Endothelial cell of umbilical vein (primary cell): ENCODE measurements at regions not wholly inside any gene's neighbourhood (a gene's known extent, or its start where the extent isn't known, plus 50 kb on each side); places are given as distances from the start of the nearest gene placed in this dataset.

Source experiments
- BruUV-seq: library from RNA; stranded (reverse); fragments of 400-500 nt; replicated peaks from 2 replicates; lab custom pipeline; 2021; lab: Mats Ljungman, UMichigan
- CTCF ChIA-PET: fragments of 300-600, 350-600 bp; sonication (Branson Sonifier 250); formaldehyde crosslinking; loops from one replicate; lab custom pipeline; 2021; ENCODE audit warnings: antibody characterized with exemption, inconsistent platforms; lab: Charles Lee
- POLR2A ChIA-PET: fragments of 300-600, 350-600 bp; sonication (Branson Sonifier 250); formaldehyde crosslinking; loops from one replicate; lab custom pipeline; 2021; ENCODE audit warnings: antibody characterized with exemption, inconsistent platforms; lab: Charles Lee
- DNase-seq: peaks from one replicate; pipeline ENCODE4 v3.0.0-alpha.2; 2011; ENCODE audit warnings: low read depth, low spot score
- FAIRE-seq: peaks from 2 replicates; lab custom pipeline; 2011; peaks lifted over from hg19 to GRCh38; lab: Jason Lieb, UNC
- H2AFZ ChIP-seq: 2 replicates; pipeline ENCODE4 v1.6.0; 2012; ENCODE audit warnings: low read depth, low read length, control low read depth, inconsistent platforms
- H3K27ac ChIP-seq: 2 replicates; pipeline ENCODE4 v1.5.1; 2011; ENCODE audit warnings: low read depth, mild to moderate bottlenecking, control low read depth, low read length, moderate library complexity; ENCODE audit not compliant: insufficient read depth
- H3K27me3 ChIP-seq, 2 experiments: 2 replicates each; pipeline versions ENCODE4 v1.6.0 to v1.6.1; 2011; ENCODE audit warnings: low read length in 2 of 2, mixed read lengths in 1 of 2; ENCODE audit not compliant: control insufficient read depth in 2 of 2, insufficient read depth in 2 of 2
- H3K36me3 ChIP-seq, 2 experiments: 2 replicates in 1 of 2; 3 replicates in 1 of 2; pipeline ENCODE4 v1.5.1; 2011; ENCODE audit warnings: low read length in 2 of 2, mild to moderate bottlenecking in 1 of 2, moderate library complexity in 1 of 2; ENCODE audit not compliant: control insufficient read depth in 2 of 2, insufficient read depth in 2 of 2; ENCODE audit errors: extremely low read depth in 1 of 2
- H3K4me1 ChIP-seq: 3 replicates; pipeline ENCODE4 v1.5.1; 2011; ENCODE audit warnings: mild to moderate bottlenecking, low read length; ENCODE audit not compliant: control insufficient read depth, insufficient read depth; ENCODE audit errors: extremely low read depth
- H3K4me2 ChIP-seq: 2 replicates; pipeline ENCODE4 v1.6.1; 2011; ENCODE audit warnings: low read length, control low read depth, mixed read lengths; ENCODE audit not compliant: insufficient read depth
- H3K4me3 ChIP-seq, 3 experiments: fragments of 200-600 bp in 1 of 3; sonication (generic), shearing (Covaris generic) in 1 of 3; replicated peaks in 1 of 3; 2 replicates each; pipeline ENCODE4 v1.5.1; 2011 to 2016; ENCODE audit warnings: control low read depth in 3 of 3, low read length in 3 of 3, mild to moderate bottlenecking in 2 of 3, inconsistent platforms in 1 of 3, low read depth in 1 of 3, moderate library complexity in 1 of 3; ENCODE audit not compliant: insufficient read depth in 1 of 3
- H3K79me2 ChIP-seq: 2 replicates; pipeline ENCODE4 v1.6.0; 2012; ENCODE audit warnings: low read length, inconsistent platforms; ENCODE audit not compliant: control insufficient read depth, insufficient read depth
- H3K9ac ChIP-seq: replicated peaks from 2 replicates; pipeline ENCODE3; 2011; ENCODE audit warnings: low read length, control low read depth; ENCODE audit not compliant: insufficient read depth; ENCODE audit errors: extremely low read depth
- H3K9me1 ChIP-seq: replicated peaks from 3 replicates; pipeline ENCODE4 v1.6.0; 2011; ENCODE audit warnings: mild to moderate bottlenecking, low read length; ENCODE audit not compliant: control insufficient read depth, insufficient read depth; ENCODE audit errors: extremely low read depth
- H3K9me3 ChIP-seq: replicated peaks from 2 replicates; pipeline ENCODE4 v1.5.1; 2012; ENCODE audit warnings: low read length, inconsistent platforms; ENCODE audit not compliant: control insufficient read depth, insufficient read depth
- H4K20me1 ChIP-seq: replicated peaks from 2 replicates; pipeline ENCODE3; 2011; ENCODE audit warnings: mild to moderate bottlenecking, low read length; ENCODE audit not compliant: control insufficient read depth, insufficient read depth; ENCODE audit errors: extremely low read depth
- EZH2 ChIP-seq: IDR thresholded peaks from 2 replicates; pipeline ENCODE4 v1.6.1; 2012; ENCODE audit warnings: borderline replicate concordance, low read depth, mild to moderate bottlenecking, moderate library complexity, low read length, inconsistent platforms; ENCODE audit not compliant: severe bottlenecking
- FOS ChIP-seq: IDR thresholded peaks from 2 replicates; pipeline ENCODE4 v1.6.1; 2011; ENCODE audit warnings: mild to moderate bottlenecking, low read length, moderate library complexity, borderline replicate concordance; ENCODE audit not compliant: insufficient read depth
- GATA2 ChIP-seq: IDR thresholded peaks from 2 replicates; pipeline ENCODE4 v1.7.0; 2011; ENCODE audit warnings: low read depth, mild to moderate bottlenecking, moderate library complexity, mixed read lengths, low read length; ENCODE audit not compliant: insufficient read length, insufficient read depth
- JUN ChIP-seq: IDR thresholded peaks from 2 replicates; pipeline ENCODE4 v1.6.1; 2011; ENCODE audit warnings: borderline replicate concordance, low read depth; ENCODE audit not compliant: insufficient read length, insufficient read depth
- MYC ChIP-seq: IDR thresholded peaks from one replicate; pipeline ENCODE4 v1.6.1; 2011; ENCODE audit warnings: mild to moderate bottlenecking, low read depth, low read length
- POLR2A ChIP-seq: IDR thresholded peaks from 2 replicates; pipeline ENCODE4 v1.6.1; 2012; ENCODE audit warnings: low read depth, mild to moderate bottlenecking, control low read depth, low read length
- POLR2AphosphoS5 ChIP-seq: IDR thresholded peaks from 2 replicates; pipeline ENCODE4 v1.6.1; 2012; ENCODE audit warnings: low read depth, mild to moderate bottlenecking, control low read depth, low read length, moderate library complexity; ENCODE audit not compliant: insufficient read depth
- dilution Hi-C: fragments of 300-500 bp; cut with MboI; formaldehyde crosslinking; loops from one replicate; pipeline ENCODE4 v1.15.0; 2019; ENCODE audit warnings: low sequenced_read_pairs; ENCODE audit not compliant: extremely low pct_ligation_motif_present
- intact Hi-C: fragments of 100-400 bp; cut with micrococcal nuclease; formaldehyde crosslinking; loops from one replicate; pipeline ENCODE4 v1.10.0; 2022
- TF ChIP-seq, protein P1 (sequence below), 2 donors: IDR thresholded peaks; 1 replicate in 1 of 2; 2 replicates in 1 of 2; pipeline ENCODE4 v1.5.1; 2011; ENCODE audit warnings: low read length in 2 of 2, mild to moderate bottlenecking in 2 of 2, moderate library complexity in 2 of 2, control low read depth in 1 of 2, inconsistent platforms in 1 of 2, low read depth in 1 of 2; ENCODE audit not compliant: insufficient read depth in 1 of 2; ENCODE audit errors: extremely low read depth in 1 of 2
- TF ChIP-seq, protein P2 (sequence below): IDR thresholded peaks from 2 replicates; pipeline ENCODE4 v1.6.1; 2011; ENCODE audit not compliant: insufficient read depth, insufficient read length

- FAIRE-seq (peak; percentile 74), DNase-seq (peak; percentile 53)
- BruUV-seq = no TSS peak
- intact Hi-C loops = loop anchor here (1.0 kb wide), 4 partner anchors 224 to 961 kb away; no protein-coding TSS in a partner anchor
- Histone ChIP-seq H3K4me2 (no peak overlapping the region), H3K4me1 (no peaks in the 10 kb centered on the region), H3K27ac (no peak overlapping the region), H4K20me1 (no peaks in the 10 kb centered on the region), H3K27me3 (peaks cover 0 to 3% of the 10 kb centered on the region in 2 experiments), H3K9me3 (no peaks in the 10 kb centered on the region), H2AFZ (no peak overlapping the region), H3K36me3 (no peaks in the 10 kb centered on the region), H3K9ac (no peak overlapping the region), H3K79me2 (no peaks in the 10 kb centered on the region), H3K4me3 (no peak overlapping the region), H3K9me1 (no peaks in the 10 kb centered on the region)
- CTCF ChIA-PET = interaction anchor here (0.6 to 2.4 kb wide), 24 partner anchors 9 to 976 kb away, joined by 3 to 121 read pairs (median 4); no protein-coding TSS in a partner anchor
- dilution Hi-C loops = no loop called here
- POLR2A ChIA-PET = no interaction called here
- TF ChIP-seq POLR2AphosphoS5 = no peak
- no peak for TF ChIP-seq EZH2
- TF ChIP-seq, protein P1, sequence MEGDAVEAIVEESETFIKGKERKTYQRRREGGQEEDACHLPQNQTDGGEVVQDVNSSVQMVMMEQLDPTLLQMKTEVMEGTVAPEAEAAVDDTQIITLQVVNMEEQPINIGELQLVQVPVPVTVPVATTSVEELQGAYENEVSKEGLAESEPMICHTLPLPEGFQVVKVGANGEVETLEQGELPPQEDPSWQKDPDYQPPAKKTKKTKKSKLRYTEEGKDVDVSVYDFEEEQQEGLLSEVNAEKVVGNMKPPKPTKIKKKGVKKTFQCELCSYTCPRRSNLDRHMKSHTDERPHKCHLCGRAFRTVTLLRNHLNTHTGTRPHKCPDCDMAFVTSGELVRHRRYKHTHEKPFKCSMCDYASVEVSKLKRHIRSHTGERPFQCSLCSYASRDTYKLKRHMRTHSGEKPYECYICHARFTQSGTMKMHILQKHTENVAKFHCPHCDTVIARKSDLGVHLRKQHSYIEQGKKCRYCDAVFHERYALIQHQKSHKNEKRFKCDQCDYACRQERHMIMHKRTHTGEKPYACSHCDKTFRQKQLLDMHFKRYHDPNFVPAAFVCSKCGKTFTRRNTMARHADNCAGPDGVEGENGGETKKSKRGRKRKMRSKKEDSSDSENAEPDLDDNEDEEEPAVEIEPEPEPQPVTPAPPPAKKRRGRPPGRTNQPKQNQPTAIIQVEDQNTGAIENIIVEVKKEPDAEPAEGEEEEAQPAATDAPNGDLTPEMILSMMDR (IDR thresholded peaks at IDR 0.05; ENCODE audit: extremely low read depth in 1 of 2, insufficient read depth in 1 of 2, low read depth in 1 of 2, low read length in 2 of 2) = peak; percentile 57 to 63
Measured at GRCh38 chr2:137865954-137866540, 98.2 kb upstream of the HNMT start.

DNA sequence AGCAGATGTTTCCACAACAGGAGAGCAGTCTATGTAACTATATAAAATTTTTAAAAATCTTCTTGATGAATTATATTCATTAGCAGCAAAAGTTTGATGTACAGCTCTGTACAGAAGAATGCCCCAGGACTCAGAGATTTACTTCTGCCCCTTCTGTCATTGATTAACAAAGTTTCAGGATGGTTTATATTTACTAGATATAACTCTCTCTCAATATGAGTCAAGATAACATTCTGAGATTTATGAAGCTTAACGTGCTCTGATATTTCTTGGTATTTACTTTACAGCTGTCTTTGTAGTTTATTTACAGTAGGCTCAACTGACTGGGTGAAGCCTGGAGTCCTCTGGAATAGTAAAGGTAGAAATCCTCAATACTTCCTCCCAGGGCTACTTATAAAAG lies 93.6 kb upstream of the HNMT start:
- ChIA-PET POLR2A (no interaction called here), CTCF (interaction anchor here (0.9 to 1.1 kb wide), 3 partner anchors 18 to 958 kb away, joined by 3 read pairs; no protein-coding TSS in a partner anchor)
- dilution Hi-C loops (no loop called here), intact Hi-C loops (no loop called here)
- Histone ChIP-seq H3K4me3 (no peak overlapping the region), H3K4me2 (no peak overlapping the region), H2AFZ (no peak overlapping the region), H3K4me1 (no peaks in the 10 kb centered on the region), H3K79me2 (no peaks in the 10 kb centered on the region), H3K9me3 (no peaks in the 10 kb centered on the region), H4K20me1 (no peaks in the 10 kb centered on the region), H3K9me1 (no peaks in the 10 kb centered on the region), H3K27ac (no peak overlapping the region), H3K36me3 (no peaks in the 10 kb centered on the region), H3K27me3 (peaks cover 1 to 3% of the 10 kb centered on the region in 2 experiments), H3K9ac (no peak overlapping the region)
- FAIRE-seq (no peak), DNase-seq (no peak)
- BruUV-seq = no TSS peak
- TF ChIP-seq, protein P2, sequence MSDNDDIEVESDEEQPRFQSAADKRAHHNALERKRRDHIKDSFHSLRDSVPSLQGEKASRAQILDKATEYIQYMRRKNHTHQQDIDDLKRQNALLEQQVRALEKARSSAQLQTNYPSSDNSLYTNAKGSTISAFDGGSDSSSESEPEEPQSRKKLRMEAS = no peak
- no peak for TF ChIP-seq GATA2
- no peak for TF ChIP-seq FOS
- TF ChIP-seq JUN = no peak
- TF ChIP-seq POLR2A = no peak
- TF ChIP-seq MYC = no peak
- no peak for TF ChIP-seq POLR2AphosphoS5
- TF ChIP-seq, protein P1 (IDR thresholded peaks at IDR 0.05; ENCODE audit: extremely low read depth in 1 of 2, insufficient read depth in 1 of 2, low read depth in 1 of 2, low read length in 2 of 2) = no peak
- no peak for TF ChIP-seq EZH2
